IPS DF 4.7 (cell line): ENCODE measurements at regions not wholly inside any gene's neighbourhood (a gene's known extent, or its start where the extent isn't known, plus 50 kb on each side); places are given as distances from the start of the nearest gene placed in this dataset.

ENCODE experiments used
- DNase-seq: peaks from one replicate; pipeline ENCODE4 v3.0.0-alpha.2; 2013; ENCODE audit warnings: low spot score; ENCODE audit errors: extremely low read depth

- DNase-seq = no peak
These were observed 406.4 kb downstream of the QKI start for GRCh38 chr6:163820745-163821458.

DNA sequence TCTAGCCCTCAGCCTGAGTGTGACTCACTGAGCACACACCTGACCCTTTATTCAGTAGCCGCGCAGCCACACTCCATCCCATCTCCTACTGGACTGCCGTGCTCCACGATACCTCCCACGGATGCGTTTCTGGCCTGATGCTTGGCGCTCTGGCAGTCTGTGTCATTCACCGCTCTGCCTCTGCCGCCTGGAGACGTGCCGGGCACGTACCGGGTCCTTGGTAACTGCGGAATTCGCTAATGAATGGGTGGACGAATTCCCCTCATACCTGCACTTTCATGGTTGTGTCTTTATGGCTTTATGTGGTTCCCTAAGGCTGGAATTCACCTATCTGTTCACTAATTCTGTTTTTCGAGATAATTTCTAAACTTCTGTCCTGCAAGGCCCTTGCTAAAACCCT, 405.7 kb downstream of the QKI start:
- no peak for DNase-seq

- DNase-seq = no peak
These were observed 404.2 kb downstream of the QKI start for GRCh38 chr6:163818719-163819118.

- no peak for DNase-seq
These were observed 401.9 kb downstream of the QKI start for GRCh38 chr6:163816441-163816840.

DNA sequence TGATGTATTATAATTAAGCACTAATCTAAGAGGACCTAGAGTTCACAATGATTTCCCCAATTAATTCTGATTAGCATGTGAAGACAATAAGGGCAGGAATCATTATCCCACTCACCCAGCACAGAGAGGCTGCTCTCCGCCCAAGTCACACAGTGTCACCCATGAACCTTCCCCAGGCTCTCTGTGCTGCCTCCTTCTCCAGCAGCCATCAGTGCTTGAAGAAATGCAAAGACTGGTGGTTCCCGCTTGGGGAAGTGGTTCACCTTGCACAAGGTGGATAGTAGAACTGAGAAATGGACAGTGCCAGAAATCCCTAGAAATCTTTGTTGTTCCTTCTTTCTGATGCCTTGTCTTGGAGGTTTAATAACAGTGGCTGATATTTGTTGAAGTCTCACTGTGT, 401.3 kb downstream of the QKI start:
- DNase-seq = no peak

DNA sequence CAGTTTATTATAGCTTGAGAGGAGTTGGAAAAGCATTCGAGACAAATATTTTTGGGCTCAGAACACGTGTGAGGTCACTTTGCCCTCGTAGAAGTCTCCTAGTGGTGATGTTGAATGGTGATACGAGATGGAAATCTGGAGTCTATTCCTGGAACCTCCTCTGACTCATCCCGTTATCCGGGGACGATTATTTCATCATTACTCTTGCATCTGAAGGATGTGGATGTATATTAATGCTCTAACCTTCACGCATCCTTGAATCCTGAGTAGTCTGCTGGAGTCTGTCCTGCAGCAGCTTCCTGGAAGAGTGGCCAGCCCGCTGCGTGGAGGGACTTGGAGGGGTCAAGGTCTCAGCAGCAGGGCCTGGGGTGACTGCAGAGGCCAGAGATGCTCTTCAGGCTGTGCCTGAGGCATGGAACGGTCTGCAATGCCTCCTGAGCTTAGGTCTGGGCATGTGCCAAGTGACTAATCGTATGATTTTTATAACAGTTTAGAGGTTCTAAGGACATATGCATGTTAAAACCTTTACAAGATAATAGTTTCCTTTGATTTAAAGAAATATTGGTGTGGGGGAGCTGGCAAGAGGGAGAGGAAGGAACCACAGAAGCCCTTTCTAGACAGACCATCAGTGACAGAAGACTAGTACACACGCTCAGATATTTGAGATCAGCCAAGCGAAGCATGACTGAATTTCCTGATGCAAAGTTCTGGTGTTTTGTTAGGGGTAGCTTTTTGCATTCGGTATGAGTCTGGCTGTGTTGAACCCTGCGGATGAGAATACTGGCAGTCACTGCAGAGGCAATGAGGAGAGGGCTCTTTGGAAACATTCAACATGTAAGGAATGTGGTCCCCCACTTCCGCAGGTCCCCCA, 400.2 kb downstream of the QKI start:
- DNase-seq = no peak

GRCh38 chr6:163813979-163814493, 399.5 kb downstream of the QKI start:
- DNase-seq = no peak

DNA sequence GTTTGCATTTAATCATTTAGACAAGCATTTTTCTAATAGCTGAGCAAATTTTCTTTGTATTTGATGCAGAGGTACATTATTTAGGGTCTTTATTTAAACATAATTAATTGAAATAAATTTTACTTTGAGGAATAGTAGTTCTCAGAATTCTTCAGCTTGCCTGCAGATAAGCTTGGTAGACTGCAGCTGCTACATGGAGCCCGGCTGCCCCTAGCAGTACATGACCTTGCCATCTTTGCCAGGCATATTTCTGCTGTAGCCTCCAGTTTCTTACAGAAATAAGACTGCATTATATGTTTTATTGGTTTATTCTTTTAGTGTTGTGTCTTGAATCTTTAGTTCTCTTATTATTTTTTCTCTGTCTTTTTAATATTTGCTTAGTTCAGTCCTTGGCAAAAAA, 396.8 kb downstream of the QKI start:
- DNase-seq = no peak

GRCh38 chr6:163809364-163809763, 394.8 kb downstream of the QKI start:
- DNase-seq = no peak

GRCh38 chr6:163808871-163809270, 394.4 kb downstream of the QKI start:
- DNase-seq = no peak

- DNase-seq = no peak
These were observed 393.7 kb downstream of the QKI start for GRCh38 chr6:163808231-163808630.

- no peak for DNase-seq
These were observed 392.4 kb downstream of the QKI start for GRCh38 chr6:163806755-163807499.

DNA sequence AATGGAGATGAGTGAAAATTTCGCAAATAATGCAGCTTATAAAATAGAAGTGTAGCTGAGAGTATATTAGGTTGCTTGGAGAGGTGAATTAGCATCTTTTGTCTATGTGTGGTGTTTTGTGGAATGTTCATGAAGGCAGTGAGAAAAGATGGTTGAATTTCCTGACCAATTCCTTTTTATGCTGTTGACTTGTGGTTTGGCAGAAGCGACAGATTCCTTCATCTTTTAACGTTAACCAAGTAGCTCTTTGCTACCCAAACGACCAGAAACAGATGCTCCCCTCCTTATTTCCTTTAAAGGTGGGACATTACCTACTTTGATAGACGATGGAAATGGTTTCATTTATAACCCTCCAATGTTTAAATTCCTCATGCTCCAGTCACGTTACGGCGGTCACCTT, 390.5 kb downstream of the QKI start:
- no peak for DNase-seq

DNA sequence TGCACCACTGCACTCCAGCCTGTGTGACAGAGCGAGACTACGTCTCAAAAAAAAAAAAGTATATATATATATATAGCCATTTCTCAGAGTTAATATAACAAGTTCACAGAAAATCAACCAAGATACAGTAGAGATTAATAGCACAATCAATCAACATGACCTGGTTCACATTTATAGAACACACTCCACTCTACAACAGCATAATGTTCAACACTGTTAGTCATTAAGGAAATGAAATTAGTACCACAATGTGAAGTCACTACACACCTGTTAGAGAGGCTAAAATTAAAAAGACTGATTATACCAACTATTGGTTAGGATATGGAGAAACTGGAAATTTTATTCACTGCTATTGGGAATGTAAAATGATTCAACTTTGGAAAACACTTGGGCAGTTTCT, 387.7 kb downstream of the QKI start:
- no peak for DNase-seq

GRCh38 chr6:163797296-163797845, 382.9 kb downstream of the QKI start:
- DNase-seq = no peak

GRCh38 chr6:163793011-163793983, 378.8 kb downstream of the QKI start:
- no peak for DNase-seq

DNA sequence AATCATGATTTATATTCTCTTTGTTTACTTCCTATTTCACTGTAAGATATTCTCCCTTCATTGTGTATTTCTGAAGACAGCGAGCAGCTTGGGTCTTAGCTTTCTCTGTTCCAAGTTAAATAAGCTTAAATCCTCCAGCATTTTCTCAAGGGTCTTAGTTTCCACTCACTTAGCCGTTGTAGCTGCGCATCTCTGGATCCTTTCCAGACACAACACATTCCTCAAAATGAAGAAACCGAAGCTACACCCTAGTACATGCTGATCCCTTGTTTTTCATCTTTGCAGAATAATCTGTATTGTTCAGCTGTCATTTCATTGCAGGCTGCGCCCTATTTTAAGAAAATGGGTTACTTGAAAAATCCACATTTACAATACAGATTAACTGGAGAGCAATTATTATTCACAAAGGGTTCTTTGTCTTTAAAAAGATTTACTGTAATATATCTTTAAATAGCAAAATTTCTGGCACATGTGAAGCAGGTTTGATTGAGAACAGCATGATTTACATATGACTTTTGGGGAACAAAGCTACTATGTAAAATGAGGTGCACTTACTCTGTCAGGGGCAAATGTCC, 375.8 kb downstream of the QKI start:
- no peak for DNase-seq

DNA sequence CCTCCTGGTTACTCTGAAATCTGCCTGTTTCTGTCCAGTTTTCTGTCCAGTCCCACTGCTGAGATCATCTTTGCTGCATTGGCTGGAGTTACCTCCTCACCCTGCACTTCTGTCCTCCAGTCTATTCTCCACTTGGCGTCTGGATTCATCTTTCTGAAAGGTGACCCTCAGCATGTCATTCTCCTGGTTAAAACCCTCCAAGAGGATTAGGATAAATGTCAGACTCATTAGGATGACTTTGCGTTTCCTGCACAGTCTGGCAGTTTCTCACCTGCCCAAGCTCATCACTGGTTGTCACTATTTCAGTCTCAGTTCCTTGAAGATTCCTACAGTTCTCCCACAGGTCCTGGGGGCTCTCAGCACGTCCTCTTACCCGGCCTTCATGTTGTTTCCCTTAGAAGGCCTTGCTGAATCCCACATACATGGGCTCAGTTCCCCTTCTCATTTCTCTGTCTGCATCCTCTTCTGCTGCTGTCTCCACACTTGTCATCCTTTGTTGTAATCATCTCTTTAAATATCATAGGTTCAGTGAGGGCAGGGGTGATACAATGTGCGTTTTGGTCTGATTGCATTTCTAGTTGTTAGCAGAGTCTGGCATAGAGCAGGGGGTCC, 374.8 kb downstream of the QKI start:
- DNase-seq = no peak

GRCh38 chr6:163786995-163787671, 372.6 kb downstream of the QKI start:
- no peak for DNase-seq
